ENCODE measurements at regions not wholly inside any gene's neighbourhood (a gene's known extent, or its start where the extent isn't known, plus 50 kb on each side); places are given as distances from the start of the nearest gene placed in this dataset.

GRCh38 chr6:103178193-103178592 is 1681.5 kb downstream of the HACE1 start:
- WGBS, 2 experiments: 90 to 94% methylated on average over 1 of the region's 1 CpG
- Histone ChIP-seq H3K36me3 (ENCODE audit: control insufficient read depth, insufficient read depth, low read length) (no peaks in the 10 kb centered on the region), H3K4me1 (ENCODE audit: control insufficient read depth, insufficient read depth, low read length) (no peaks in the 10 kb centered on the region), H3K4me3 (ENCODE audit: insufficient read depth, low read depth, low read length) (no peak overlapping the region), H3K27me3 (ENCODE audit: control insufficient read depth, insufficient read depth, low read length, poor library complexity, severe bottlenecking) (no peaks in the 10 kb centered on the region), H3K9me3 (ENCODE audit: control insufficient read depth, low read length) (no peaks in the 10 kb centered on the region), H3K27ac (ENCODE audit: insufficient read depth, low read depth, low read length, poor library complexity, severe bottlenecking) (no peak overlapping the region)

DNA sequence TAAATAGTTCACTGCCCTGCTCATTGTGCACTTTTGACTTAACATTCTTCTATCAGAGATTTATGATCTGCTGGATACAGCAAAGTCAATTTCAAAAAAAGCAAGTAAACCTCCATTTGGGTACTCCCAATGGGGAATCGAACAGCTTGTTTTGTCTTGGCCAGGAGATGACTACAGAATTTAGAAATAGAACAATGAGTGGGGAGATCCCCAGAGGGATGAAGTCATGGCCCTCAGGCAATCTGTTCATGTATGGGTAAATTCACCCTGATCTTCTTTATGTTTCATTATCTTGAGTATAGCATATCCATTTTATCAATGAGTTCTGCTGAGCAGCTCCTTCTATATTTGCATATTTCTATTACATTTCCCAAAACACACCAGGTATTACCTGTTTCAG is 1681.9 kb downstream of the HACE1 start:
- H3K27me3 ChIP-seq (ENCODE audit: control insufficient read depth, insufficient read depth, low read length, poor library complexity, severe bottlenecking): no peaks in the 10 kb centered on the region
- no peak overlapping the region for H3K4me3 ChIP-seq (ENCODE audit: insufficient read depth, low read depth, low read length)
- WGBS, 2 experiments: 86 to 100% methylated on average over 1 of the region's 1 CpG
- no peak overlapping the region for H3K27ac ChIP-seq (ENCODE audit: insufficient read depth, low read depth, low read length, poor library complexity, severe bottlenecking)
- no peaks in the 10 kb centered on the region for H3K36me3 ChIP-seq (ENCODE audit: control insufficient read depth, insufficient read depth, low read length)
- no peaks in the 10 kb centered on the region for H3K4me1 ChIP-seq (ENCODE audit: control insufficient read depth, insufficient read depth, low read length)
- no peaks in the 10 kb centered on the region for H3K9me3 ChIP-seq (ENCODE audit: control insufficient read depth, low read length)

DNA sequence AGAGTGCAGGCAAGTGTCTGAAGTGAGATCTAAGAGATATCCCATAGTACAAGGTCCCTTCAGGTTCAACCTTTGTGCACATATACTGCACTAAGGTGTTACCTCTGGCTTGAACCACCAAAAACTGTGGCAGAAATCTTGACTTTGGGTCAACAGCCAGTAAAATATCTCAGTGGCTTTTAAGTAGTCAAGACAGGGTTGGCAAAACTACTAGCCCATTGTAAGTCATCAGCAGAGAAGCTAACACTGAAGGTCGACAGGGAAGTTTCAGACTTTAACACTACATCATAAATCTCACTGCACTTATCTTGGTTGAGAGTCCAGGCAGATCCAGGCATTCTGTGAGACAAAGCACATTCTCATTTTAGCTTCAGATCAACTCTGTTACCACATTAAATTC is 1684.7 kb downstream of the HACE1 start:
- Histone ChIP-seq H3K4me1 (ENCODE audit: control insufficient read depth, insufficient read depth, low read length) (no peaks in the 10 kb centered on the region), H3K27me3 (ENCODE audit: control insufficient read depth, insufficient read depth, low read length, poor library complexity, severe bottlenecking) (no peaks in the 10 kb centered on the region), H3K27ac (ENCODE audit: insufficient read depth, low read depth, low read length, poor library complexity, severe bottlenecking) (no peak overlapping the region), H3K4me3 (ENCODE audit: insufficient read depth, low read depth, low read length) (no peak overlapping the region), H3K36me3 (ENCODE audit: control insufficient read depth, insufficient read depth, low read length) (no peaks in the 10 kb centered on the region), H3K9me3 (ENCODE audit: control insufficient read depth, low read length) (no peaks in the 10 kb centered on the region)
- 81 to 90% methylated on average over 1 of the region's 1 CpG for WGBS, 2 experiments

- Histone ChIP-seq H3K27me3 (ENCODE audit: control insufficient read depth, insufficient read depth, low read length, poor library complexity, severe bottlenecking) (no peaks in the 10 kb centered on the region), H3K27ac (ENCODE audit: insufficient read depth, low read depth, low read length, poor library complexity, severe bottlenecking) (no peak overlapping the region), H3K36me3 (ENCODE audit: control insufficient read depth, insufficient read depth, low read length) (no peaks in the 10 kb centered on the region), H3K9me3 (ENCODE audit: control insufficient read depth, low read length) (no peaks in the 10 kb centered on the region), H3K4me1 (ENCODE audit: control insufficient read depth, insufficient read depth, low read length) (no peaks in the 10 kb centered on the region), H3K4me3 (ENCODE audit: insufficient read depth, low read depth, low read length) (no peak overlapping the region)
- WGBS, 2 experiments: 93 to 94% methylated on average over 4 of the region's 4 CpGs
These were observed 1692.2 kb downstream of the HACE1 start for GRCh38 chr6:103167345-103168071.

GRCh38 chr6:103154779-103155572 is 1704.7 kb downstream of the HACE1 start:
- H3K9me3 ChIP-seq (ENCODE audit: control insufficient read depth, low read length): no peaks in the 10 kb centered on the region
- H3K27ac ChIP-seq (ENCODE audit: insufficient read depth, low read depth, low read length, poor library complexity, severe bottlenecking): no peak overlapping the region
- H3K27me3 ChIP-seq (ENCODE audit: control insufficient read depth, insufficient read depth, low read length, poor library complexity, severe bottlenecking): no peaks in the 10 kb centered on the region
- WGBS, 2 experiments: 71 to 100% methylated on average over 1 of the region's 4 CpGs
- H3K4me1 ChIP-seq (ENCODE audit: control insufficient read depth, insufficient read depth, low read length): no peaks in the 10 kb centered on the region
- H3K36me3 ChIP-seq (ENCODE audit: control insufficient read depth, insufficient read depth, low read length): no peaks in the 10 kb centered on the region
- no peak overlapping the region for H3K4me3 ChIP-seq (ENCODE audit: insufficient read depth, low read depth, low read length)

DNA sequence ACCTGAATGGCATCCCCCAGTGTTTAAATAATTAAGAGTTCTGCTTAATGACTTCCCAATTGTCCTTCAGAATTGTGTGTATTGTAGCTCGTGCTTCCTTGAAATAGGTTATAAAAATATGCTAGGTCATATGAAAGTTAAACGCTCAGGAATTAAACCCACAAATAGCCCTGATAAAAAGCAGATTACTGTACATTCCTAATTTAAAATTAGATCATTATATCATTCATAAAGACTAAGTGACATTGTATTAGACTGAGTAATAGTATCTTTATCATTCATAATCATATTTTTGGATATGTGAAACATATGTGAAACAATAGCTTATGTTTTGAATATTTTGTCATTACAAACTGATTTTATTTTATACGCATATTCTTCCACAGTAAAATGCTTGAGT is 1706.7 kb downstream of the HACE1 start:
- Histone ChIP-seq H3K27me3 (ENCODE audit: control insufficient read depth, insufficient read depth, low read length, poor library complexity, severe bottlenecking) (no peaks in the 10 kb centered on the region), H3K27ac (ENCODE audit: insufficient read depth, low read depth, low read length, poor library complexity, severe bottlenecking) (no peak overlapping the region), H3K36me3 (ENCODE audit: control insufficient read depth, insufficient read depth, low read length) (no peaks in the 10 kb centered on the region), H3K9me3 (ENCODE audit: control insufficient read depth, low read length) (no peaks in the 10 kb centered on the region), H3K4me3 (ENCODE audit: insufficient read depth, low read depth, low read length) (no peak overlapping the region), H3K4me1 (ENCODE audit: control insufficient read depth, insufficient read depth, low read length) (no peaks in the 10 kb centered on the region)
- WGBS, 2 experiments: 70% methylated on average over 1 of the region's 3 CpGs; no CpG with 5 or more reads in 1 of the 2 experiments

- Histone ChIP-seq H3K4me1 (ENCODE audit: control insufficient read depth, insufficient read depth, low read length) (no peaks in the 10 kb centered on the region), H3K27ac (ENCODE audit: insufficient read depth, low read depth, low read length, poor library complexity, severe bottlenecking) (no peak overlapping the region), H3K27me3 (ENCODE audit: control insufficient read depth, insufficient read depth, low read length, poor library complexity, severe bottlenecking) (no peaks in the 10 kb centered on the region), H3K36me3 (ENCODE audit: control insufficient read depth, insufficient read depth, low read length) (no peaks in the 10 kb centered on the region), H3K9me3 (ENCODE audit: control insufficient read depth, low read length) (no peaks in the 10 kb centered on the region), H3K4me3 (ENCODE audit: insufficient read depth, low read depth, low read length) (no peak overlapping the region)
- WGBS, 2 experiments: 80% methylated on average over 2 of the region's 2 CpGs; no CpG with 5 or more reads in 1 of the 2 experiments
These were observed 1716.8 kb downstream of the HACE1 start for GRCh38 chr6:103142902-103143301.

DNA sequence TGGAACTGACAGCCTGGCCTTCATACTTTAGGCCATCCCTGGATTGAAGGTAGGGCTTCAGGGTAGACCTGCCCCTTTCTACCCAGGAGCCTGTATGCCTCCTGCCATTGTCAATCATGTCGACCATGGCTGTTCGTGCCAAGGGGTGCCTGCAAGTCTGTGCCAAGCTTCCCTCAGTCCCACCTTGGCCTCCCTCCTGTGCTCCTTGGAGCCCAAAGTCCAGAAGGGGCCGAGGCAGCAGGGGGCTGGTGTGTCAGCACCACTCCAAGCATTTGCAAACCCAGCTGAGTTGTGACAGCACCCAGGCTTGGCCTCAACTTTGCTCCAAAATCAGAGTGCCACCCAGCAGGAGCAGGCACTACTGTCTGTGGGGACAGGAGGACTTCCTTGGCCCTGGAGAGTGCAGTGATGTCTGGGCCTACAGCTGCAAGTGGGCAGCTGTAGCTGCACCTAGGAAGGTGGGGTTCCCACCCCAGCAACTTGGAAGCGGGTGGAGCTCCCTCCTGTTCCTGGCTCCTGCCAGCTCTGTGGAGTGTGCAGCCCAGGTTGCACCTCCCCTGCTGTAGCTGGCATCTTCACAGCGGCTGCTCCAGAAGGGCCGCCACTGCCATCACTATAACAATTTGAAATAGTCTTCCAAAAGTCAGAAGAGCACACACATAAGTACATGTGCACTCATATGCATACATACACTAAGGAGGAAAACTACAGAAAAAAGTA is 1719.3 kb downstream of the HACE1 start:
- H3K27ac ChIP-seq (ENCODE audit: insufficient read depth, low read depth, low read length, poor library complexity, severe bottlenecking): no peak overlapping the region
- no peaks in the 10 kb centered on the region for H3K36me3 ChIP-seq (ENCODE audit: control insufficient read depth, insufficient read depth, low read length)
- no peak overlapping the region for H3K4me3 ChIP-seq (ENCODE audit: insufficient read depth, low read depth, low read length)
- H3K9me3 ChIP-seq (ENCODE audit: control insufficient read depth, low read length): no peaks in the 10 kb centered on the region
- H3K27me3 ChIP-seq (ENCODE audit: control insufficient read depth, insufficient read depth, low read length, poor library complexity, severe bottlenecking): no peaks in the 10 kb centered on the region
- 93 to 96% methylated on average over 6 of the region's 6 CpGs for WGBS, 2 experiments
- no peaks in the 10 kb centered on the region for H3K4me1 ChIP-seq (ENCODE audit: control insufficient read depth, insufficient read depth, low read length)

DNA sequence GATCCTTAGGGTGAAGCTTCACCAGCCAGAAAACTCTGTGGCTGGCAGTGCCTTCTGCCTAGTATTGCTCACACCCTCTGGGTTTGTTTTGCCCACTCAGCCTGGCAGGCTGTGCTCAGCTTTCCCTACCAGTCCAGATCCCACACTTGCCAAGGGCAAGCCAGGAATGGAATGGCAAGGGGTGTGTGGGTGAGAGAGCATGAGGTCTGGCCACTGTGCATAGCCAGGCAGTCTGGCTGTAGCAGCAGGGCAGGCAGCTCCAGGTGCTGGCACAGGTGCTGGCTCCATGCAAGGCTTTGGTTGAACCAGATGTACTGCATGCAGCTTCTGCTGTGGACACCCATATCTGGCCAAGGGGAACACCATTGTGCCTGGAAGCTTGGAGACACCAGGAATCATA is 1720.3 kb downstream of the HACE1 start:
- Histone ChIP-seq H3K27me3 (ENCODE audit: control insufficient read depth, insufficient read depth, low read length, poor library complexity, severe bottlenecking) (no peaks in the 10 kb centered on the region), H3K27ac (ENCODE audit: insufficient read depth, low read depth, low read length, poor library complexity, severe bottlenecking) (no peak overlapping the region), H3K4me3 (ENCODE audit: insufficient read depth, low read depth, low read length) (no peak overlapping the region)

DNA sequence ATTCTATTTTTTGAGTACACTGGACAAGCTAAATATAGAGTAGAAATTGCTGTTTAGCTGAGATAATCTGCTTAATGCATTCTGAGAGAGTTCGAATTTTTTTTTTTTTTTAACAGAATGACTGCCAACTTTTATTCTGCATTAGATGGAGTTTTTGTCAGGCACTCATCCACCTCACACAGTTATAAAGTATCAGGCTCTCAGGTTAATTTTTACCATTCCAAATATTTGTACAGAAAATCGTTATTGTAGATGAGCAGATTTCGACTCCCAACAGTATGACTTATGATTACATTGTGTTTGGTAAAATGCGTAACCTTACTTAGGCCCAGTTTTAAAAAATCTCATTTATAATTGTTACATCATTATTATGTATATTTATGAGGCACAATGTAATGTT is 1731.0 kb downstream of the GRIK2 start:
- Histone ChIP-seq H3K4me1 (ENCODE audit: control insufficient read depth, insufficient read depth, low read length) (no peaks in the 10 kb centered on the region), H3K27me3 (ENCODE audit: control insufficient read depth, insufficient read depth, low read length, poor library complexity, severe bottlenecking) (no peaks in the 10 kb centered on the region), H3K4me3 (ENCODE audit: insufficient read depth, low read depth, low read length) (no peak overlapping the region), H3K36me3 (ENCODE audit: control insufficient read depth, insufficient read depth, low read length) (no peaks in the 10 kb centered on the region), H3K27ac (ENCODE audit: insufficient read depth, low read depth, low read length, poor library complexity, severe bottlenecking) (no peak overlapping the region), H3K9me3 (ENCODE audit: control insufficient read depth, low read length) (no peaks in the 10 kb centered on the region)
- WGBS, 2 experiments: 100% methylated on average over 1 to 2 of the region's 4 CpGs

More for the DNA sequence above, 1720.3 kb downstream of the HACE1 start:
- Histone ChIP-seq H3K4me1 (ENCODE audit: control insufficient read depth, insufficient read depth, low read length) (no peaks in the 10 kb centered on the region), H3K9me3 (ENCODE audit: control insufficient read depth, low read length) (no peaks in the 10 kb centered on the region), H3K36me3 (ENCODE audit: control insufficient read depth, insufficient read depth, low read length) (no peaks in the 10 kb centered on the region)
